GM23338 (cell line): ENCODE measurements at regions not wholly inside any gene's neighbourhood (a gene's known extent, or its start where the extent isn't known, plus 50 kb on each side); places are given as distances from the start of the nearest gene placed in this dataset.

Source experiments
- ATAC-seq: fragments of 200-7000 bp; cut with Tn5 transposase; 3 replicates; pipeline ENCODE4 v1.9.1; 2020
- DNase-seq: peaks from one replicate; pipeline ENCODE4 v3.0.0-alpha.2; 2015; ENCODE audit warnings: low spot score
- H2AFZ ChIP-seq: fragments of 200-600 bp; sonication (generic); 2 replicates; pipeline ENCODE4 v1.8.0; 2016; ENCODE audit warnings: antibody characterized with exemption, mild to moderate bottlenecking, moderate library complexity
- H3F3A ChIP-seq: fragments of 200-600 bp; sonication (generic); replicated peaks from 2 replicates; pipeline ENCODE4 v1.8.0; 2017; ENCODE audit warnings: antibody characterized with exemption, mixed run types, low read depth
- H3K27ac ChIP-seq: fragments of 200-600 bp; sonication (generic); 2 replicates; pipeline ENCODE4 v1.6.1; 2016; ENCODE audit warnings: low read depth
- H3K27me3 ChIP-seq: fragments of 200-600 bp; sonication (generic); 2 replicates; pipeline ENCODE4 v1.8.0; 2016; ENCODE audit warnings: mild to moderate bottlenecking, mixed run types, moderate library complexity; ENCODE audit not compliant: insufficient read depth
- H3K36me3 ChIP-seq: fragments of 200-600 bp; sonication (generic); 2 replicates; pipeline ENCODE4 v1.8.0; 2016; ENCODE audit warnings: mild to moderate bottlenecking; ENCODE audit not compliant: insufficient read depth
- H3K4me1 ChIP-seq: fragments of 200-600 bp; sonication (generic); 2 replicates; pipeline ENCODE4 v1.8.0; 2016; ENCODE audit warnings: mild to moderate bottlenecking, moderate library complexity; ENCODE audit not compliant: insufficient read depth
- H3K4me2 ChIP-seq: fragments of 200-600 bp; sonication (generic); 2 replicates; pipeline ENCODE4 v1.7.1; 2017; ENCODE audit warnings: mixed run types
- H3K4me3 ChIP-seq: fragments of 200-600 bp; sonication (generic); 2 replicates; pipeline ENCODE4 v1.6.1; 2016; ENCODE audit warnings: mixed run types
- H3K79me2 ChIP-seq: fragments of 200-600 bp; sonication (generic); replicated peaks from 2 replicates; pipeline ENCODE4 v1.8.0; 2017; ENCODE audit warnings: mild to moderate bottlenecking; ENCODE audit not compliant: insufficient read depth
- H3K9me2 ChIP-seq: fragments of 200-600 bp; sonication (generic); 2 replicates; pipeline ENCODE4 v1.8.0; 2017; ENCODE audit not compliant: insufficient read depth
- H4K20me1 ChIP-seq: fragments of 200-600 bp; sonication (generic); replicated peaks from 2 replicates; pipeline ENCODE4 v1.8.0; 2017; ENCODE audit warnings: mild to moderate bottlenecking; ENCODE audit not compliant: insufficient read depth
- H3K27ac Mint-ChIP-seq: 2 replicates; pipeline ENCODE4 v1.8.0; 2020; ENCODE audit warnings: inconsistent platforms, mild to moderate bottlenecking, moderate library complexity, mixed read lengths
- H3K27me3 Mint-ChIP-seq: 3 replicates; pipeline ENCODE4 v1.8.0; 2022; ENCODE audit warnings: low read depth, mild to moderate bottlenecking, moderate library complexity, mixed read lengths, inconsistent platforms; ENCODE audit not compliant: insufficient read depth, poor library complexity
- H3K36me3 Mint-ChIP-seq: 3 replicates; pipeline ENCODE4 v1.8.0; 2021; ENCODE audit warnings: low read depth, mild to moderate bottlenecking, inconsistent platforms, moderate library complexity, mixed read lengths
- H3K4me1 Mint-ChIP-seq: 3 replicates; pipeline ENCODE4 v1.8.0; 2020; ENCODE audit warnings: mild to moderate bottlenecking, inconsistent platforms, mixed read lengths
- H3K4me3 Mint-ChIP-seq: 3 replicates; pipeline ENCODE4 v1.8.0; 2021; ENCODE audit warnings: moderate library complexity, mild to moderate bottlenecking, inconsistent platforms, mixed read lengths
- H3K9me3 Mint-ChIP-seq: 3 replicates; pipeline ENCODE4 v1.8.0; 2020; ENCODE audit warnings: moderate library complexity, mild to moderate bottlenecking, inconsistent platforms, mixed read lengths
- CTCF ChIP-seq, 2 experiments: fragments of 200-600 bp in 1 of 2; sonication (generic) in 1 of 2; conservative IDR thresholded peaks; 2 replicates each; pipeline versions ENCODE4 v1.5.1 to v1.6.1; 2016 to 2017; ENCODE audit warnings: antibody characterized with exemption in 2 of 2, low read depth in 2 of 2, mild to moderate bottlenecking in 2 of 2, moderate library complexity in 1 of 2
- EZH2 ChIP-seq: fragments of 200-600 bp; sonication (generic); IDR thresholded peaks from one replicate; pipeline ENCODE4 v1.8.0; 2017; ENCODE audit warnings: antibody characterized with exemption, mild to moderate bottlenecking, low read depth; ENCODE audit not compliant: unreplicated experiment
- EZH2phosphoT487 ChIP-seq: fragments of 200-600 bp; sonication (generic); IDR thresholded peaks from one replicate; pipeline ENCODE4 v1.8.1; 2018; ENCODE audit warnings: antibody characterized with exemption; ENCODE audit not compliant: unreplicated experiment
- NANOG ChIP-seq: IDR thresholded peaks from 2 replicates; pipeline ENCODE4 v1.6.1; 2016; ENCODE audit warnings: antibody characterized with exemption, borderline replicate concordance
- POLR2AphosphoS5 ChIP-seq: IDR thresholded peaks from 2 replicates; pipeline ENCODE4 v1.6.1; 2016; ENCODE audit warnings: antibody characterized with exemption, low read depth
- STAT1 ChIP-seq: IDR thresholded peaks from one replicate; pipeline ENCODE4 v1.6.1; 2016; ENCODE audit warnings: antibody characterized with exemption; ENCODE audit not compliant: unreplicated experiment
- ZNF114 ChIP-seq: fragments of 250-450 bp; sonication (Bioruptor Pico); IDR thresholded peaks from 2 replicates; pipeline ENCODE4 v1.5.0; 2020; ENCODE audit warnings: mild to moderate bottlenecking, moderate library complexity
- ZNF331 ChIP-seq: fragments of 250-450 bp; sonication (Bioruptor Pico); IDR thresholded peaks from 2 replicates; pipeline ENCODE4 v1.5.0; 2020; ENCODE audit warnings: low read depth, mild to moderate bottlenecking, moderate library complexity
- ZNF462 ChIP-seq: fragments of 250-450 bp; sonication (Bioruptor Pico); IDR thresholded peaks from 2 replicates; pipeline ENCODE4 v1.5.0; 2020; ENCODE audit warnings: mild to moderate bottlenecking, moderate library complexity
- TF ChIP-seq, protein P1 (sequence below): IDR thresholded peaks from 2 replicates; pipeline ENCODE4 v1.6.1; 2016; ENCODE audit warnings: antibody characterized with exemption

- no peaks in the 10 kb centered on the region for H3K79me2 ChIP-seq
- H3K27me3 Mint-ChIP-seq = no peaks in the 10 kb centered on the region
- H3K36me3 ChIP-seq = no peaks in the 10 kb centered on the region
- H3K27me3 ChIP-seq = no peaks in the 10 kb centered on the region
- H3K4me1 ChIP-seq = no peaks in the 10 kb centered on the region
- no peak overlapping the region for H3K4me2 ChIP-seq
- no peaks in the 10 kb centered on the region for H3K36me3 Mint-ChIP-seq
- H3K9me3 Mint-ChIP-seq = peaks cover 10% of the 10 kb centered on the region; the same call in 1 of the 3 replicates
- no peaks in the 10 kb centered on the region; the same call in 1 of the 2 replicates for H3K9me2 ChIP-seq
- ATAC-seq (no peak), DNase-seq (no peak)
- no peak overlapping the region for H3K27ac Mint-ChIP-seq
- H3K4me3 ChIP-seq = no peak overlapping the region
- TF ChIP-seq POLR2AphosphoS5 = no peak
- TF ChIP-seq STAT1 = no peak
- no peak for TF ChIP-seq ZNF462
- TF ChIP-seq, protein P1, sequence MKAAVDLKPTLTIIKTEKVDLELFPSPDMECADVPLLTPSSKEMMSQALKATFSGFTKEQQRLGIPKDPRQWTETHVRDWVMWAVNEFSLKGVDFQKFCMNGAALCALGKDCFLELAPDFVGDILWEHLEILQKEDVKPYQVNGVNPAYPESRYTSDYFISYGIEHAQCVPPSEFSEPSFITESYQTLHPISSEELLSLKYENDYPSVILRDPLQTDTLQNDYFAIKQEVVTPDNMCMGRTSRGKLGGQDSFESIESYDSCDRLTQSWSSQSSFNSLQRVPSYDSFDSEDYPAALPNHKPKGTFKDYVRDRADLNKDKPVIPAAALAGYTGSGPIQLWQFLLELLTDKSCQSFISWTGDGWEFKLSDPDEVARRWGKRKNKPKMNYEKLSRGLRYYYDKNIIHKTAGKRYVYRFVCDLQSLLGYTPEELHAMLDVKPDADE = no peak
- TF ChIP-seq EZH2 = no peak
- no peak for TF ChIP-seq ZNF331
- no peak for TF ChIP-seq EZH2phosphoT487
- TF ChIP-seq ZNF114 (CRISPR knock-in tag) = no peak
- TF ChIP-seq NANOG = no peak
- no peak for TF ChIP-seq CTCF (conservative IDR thresholded peaks at IDR 0.05; ENCODE audit: low read depth in 2 of 2)
- no peaks in the 10 kb centered on the region for H4K20me1 ChIP-seq
- no peaks in the 10 kb centered on the region for H3F3A ChIP-seq
- H2AFZ ChIP-seq = no peak overlapping the region
- H3K27ac ChIP-seq = no peak overlapping the region
- H3K4me1 Mint-ChIP-seq = no peaks in the 10 kb centered on the region
- no peak overlapping the region for H3K4me3 Mint-ChIP-seq
Observed at GRCh38 chr5:39652036-39652435, 227.3 kb upstream of the DAB2 start.
